NK-92 treated with Interleukin-12 subunit alpha and Interleukin-12 subunit beta, amount 100 ng/mL, for 24 hours (cell line): ENCODE measurements at regions not wholly inside any gene's neighbourhood (a gene's known extent, or its start where the extent isn't known, plus 50 kb on each side); places are given as distances from the start of the nearest gene placed in this dataset.

ENCODE experiments used
- DNase-seq: peaks from one replicate; lab custom pipeline; 2025; lab: John Stamatoyannopoulos, UW

GRCh38 chr6:120077489-120077888 is 727.9 kb upstream of the MAN1A1 start:
- no peak for DNase-seq

- DNase-seq = no peak
Measured at GRCh38 chr6:120058410-120058809, 708.8 kb upstream of the MAN1A1 start.

DNA sequence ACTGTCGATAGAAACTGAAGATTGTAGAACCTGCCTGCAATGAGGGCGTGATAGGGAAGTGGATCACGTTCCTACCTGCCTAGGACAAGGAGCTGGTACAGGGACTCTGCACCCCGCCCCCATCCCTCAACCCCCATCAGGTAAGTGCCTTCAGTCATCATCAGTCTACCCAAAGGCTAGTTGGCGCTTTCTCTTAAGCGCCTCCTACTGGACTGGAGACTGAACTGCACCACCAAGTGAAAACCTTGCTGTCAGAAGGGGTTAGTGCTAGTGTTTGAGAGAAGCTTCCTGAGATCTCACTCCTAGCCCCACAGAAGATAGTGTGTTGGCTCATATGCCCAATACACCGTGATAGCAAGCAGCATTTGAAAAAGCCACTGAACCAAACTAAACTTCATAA is 706.5 kb upstream of the MAN1A1 start:
- DNase-seq = no peak

GRCh38 chr6:120055071-120055470 is 705.5 kb upstream of the MAN1A1 start:
- DNase-seq = no peak

DNA sequence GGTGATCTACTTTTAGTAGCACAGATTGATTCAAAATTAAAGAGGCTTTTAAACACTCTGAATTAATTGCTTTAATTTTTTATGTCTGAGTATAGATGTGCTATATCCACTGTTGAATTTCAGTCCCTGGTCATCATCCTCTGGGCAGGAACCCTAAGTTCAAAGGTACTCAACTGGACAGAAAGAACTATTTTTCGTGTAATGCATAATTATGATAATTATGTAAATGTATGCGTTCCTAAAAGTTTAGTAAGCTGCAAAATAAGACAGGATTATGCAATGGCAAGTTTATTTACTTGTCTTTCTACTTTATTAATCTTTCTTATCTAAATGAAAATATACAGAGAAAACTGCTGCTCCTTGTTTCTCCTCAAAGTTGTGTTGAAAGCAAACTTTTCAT is 690.1 kb upstream of the MAN1A1 start:
- no peak for DNase-seq

DNA sequence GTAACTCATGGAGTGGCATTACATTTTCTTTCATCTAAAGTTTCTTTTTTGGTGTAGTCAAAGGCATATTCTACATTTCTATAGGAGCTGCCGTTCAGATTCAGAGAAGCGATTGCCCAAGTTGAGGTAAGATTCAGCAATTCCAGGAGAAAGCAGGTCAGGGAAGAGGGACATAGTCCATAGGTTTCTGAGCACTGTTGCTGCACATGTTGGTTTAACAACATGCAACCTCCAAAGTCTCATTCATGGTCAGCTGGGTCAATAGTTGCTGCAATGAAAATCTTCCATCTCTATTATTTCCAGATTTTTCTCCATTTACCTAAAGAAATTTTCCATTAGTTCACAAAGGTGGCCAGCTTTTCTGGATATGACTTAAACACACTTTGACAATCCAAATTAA is 682.3 kb upstream of the MAN1A1 start:
- no peak for DNase-seq

- no peak for DNase-seq
Measured at GRCh38 chr6:120026791-120027190, 677.2 kb upstream of the MAN1A1 start.

DNA sequence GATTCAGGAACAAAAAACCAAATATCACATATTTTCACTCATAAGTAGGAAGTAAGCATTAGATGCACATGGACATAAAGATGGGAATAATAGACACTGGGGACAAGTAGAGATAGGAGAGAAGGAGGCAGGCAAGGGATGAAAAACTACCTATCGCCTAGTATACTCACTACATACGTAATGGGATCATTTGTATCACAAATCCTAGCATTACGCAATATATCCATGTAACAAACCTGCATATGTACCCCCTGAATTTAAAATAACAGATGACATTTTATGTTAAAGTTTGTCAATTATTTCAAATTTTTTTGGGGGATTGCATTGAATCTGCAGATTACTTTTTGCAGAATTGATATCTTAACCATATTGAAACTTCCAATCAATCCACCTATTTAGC is 660.5 kb upstream of the MAN1A1 start:
- no peak for DNase-seq

GRCh38 chr6:120005292-120005976 is 655.9 kb upstream of the MAN1A1 start:
- DNase-seq = no peak

- no peak for DNase-seq
Measured at GRCh38 chr6:119986934-119987549, 637.5 kb upstream of the MAN1A1 start.

DNA sequence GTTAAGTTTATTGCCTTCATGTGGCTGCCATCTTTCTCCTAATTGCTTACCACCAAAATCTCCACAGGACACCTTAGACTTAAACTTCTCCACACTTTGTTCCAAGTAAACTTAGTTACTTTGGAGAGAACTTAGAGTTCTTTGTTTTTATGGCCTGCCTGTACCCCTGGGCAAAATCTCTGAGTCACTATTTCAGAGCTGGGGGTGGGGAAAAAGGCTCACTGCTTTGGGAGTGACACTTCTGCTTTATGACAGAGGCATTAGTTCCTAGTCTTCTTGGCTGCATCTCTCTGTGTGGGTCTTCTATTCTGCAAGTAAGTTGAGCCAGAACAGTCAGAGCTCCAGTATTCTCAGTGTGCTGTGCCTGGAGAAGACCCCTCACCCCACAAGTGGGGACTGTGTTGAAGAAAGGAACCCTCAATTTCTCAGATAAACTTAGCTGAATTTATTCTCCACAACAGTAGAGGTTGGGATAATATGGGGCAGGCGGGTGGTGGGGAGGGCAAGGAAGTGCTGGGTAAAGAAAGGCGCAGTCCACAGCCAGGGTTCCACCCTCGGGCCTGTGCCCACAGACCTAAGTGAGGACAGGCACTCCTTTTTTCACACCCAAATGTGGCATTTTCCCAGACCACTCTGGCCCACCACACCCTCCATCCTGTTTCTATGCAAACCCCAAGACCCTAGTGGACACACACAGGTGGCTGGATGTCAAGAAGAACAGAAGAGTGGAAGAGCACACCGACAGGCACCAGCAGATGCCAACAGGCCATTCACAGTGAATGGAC is 636.6 kb upstream of the MAN1A1 start:
- DNase-seq = no peak

GRCh38 chr6:119980802-119981201 is 631.2 kb upstream of the MAN1A1 start:
- DNase-seq = no peak

- DNase-seq = no peak
Measured at GRCh38 chr6:119979862-119980261, 630.3 kb upstream of the MAN1A1 start.

DNA sequence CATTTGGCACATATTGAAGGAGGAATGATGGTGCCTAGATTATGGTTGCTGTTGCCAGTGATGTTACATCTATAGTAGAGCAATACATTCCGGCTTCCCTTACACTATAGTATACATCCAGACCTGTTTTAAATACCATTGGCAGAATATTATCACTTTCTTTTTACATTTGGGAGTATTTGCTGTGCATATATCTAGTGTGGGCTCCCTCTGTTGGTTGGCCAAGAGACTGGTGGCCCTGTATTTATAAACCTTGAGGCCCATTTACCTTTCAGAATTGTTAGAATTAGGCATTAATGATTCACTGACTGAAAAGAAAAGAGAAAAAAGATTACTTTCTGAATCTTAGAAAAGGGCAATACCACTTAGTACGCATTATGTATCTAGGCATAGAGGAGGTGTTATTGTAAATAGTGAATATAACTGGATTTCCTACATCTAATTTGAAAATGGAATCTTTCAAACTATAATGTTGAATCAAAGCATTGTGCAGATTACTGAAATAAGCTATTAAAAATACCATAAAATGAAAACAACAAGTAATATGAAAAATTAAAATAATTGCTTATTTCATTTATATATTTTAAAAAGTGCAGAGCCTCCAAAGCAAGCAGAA is 628.8 kb upstream of the MAN1A1 start:
- no peak for DNase-seq

DNA sequence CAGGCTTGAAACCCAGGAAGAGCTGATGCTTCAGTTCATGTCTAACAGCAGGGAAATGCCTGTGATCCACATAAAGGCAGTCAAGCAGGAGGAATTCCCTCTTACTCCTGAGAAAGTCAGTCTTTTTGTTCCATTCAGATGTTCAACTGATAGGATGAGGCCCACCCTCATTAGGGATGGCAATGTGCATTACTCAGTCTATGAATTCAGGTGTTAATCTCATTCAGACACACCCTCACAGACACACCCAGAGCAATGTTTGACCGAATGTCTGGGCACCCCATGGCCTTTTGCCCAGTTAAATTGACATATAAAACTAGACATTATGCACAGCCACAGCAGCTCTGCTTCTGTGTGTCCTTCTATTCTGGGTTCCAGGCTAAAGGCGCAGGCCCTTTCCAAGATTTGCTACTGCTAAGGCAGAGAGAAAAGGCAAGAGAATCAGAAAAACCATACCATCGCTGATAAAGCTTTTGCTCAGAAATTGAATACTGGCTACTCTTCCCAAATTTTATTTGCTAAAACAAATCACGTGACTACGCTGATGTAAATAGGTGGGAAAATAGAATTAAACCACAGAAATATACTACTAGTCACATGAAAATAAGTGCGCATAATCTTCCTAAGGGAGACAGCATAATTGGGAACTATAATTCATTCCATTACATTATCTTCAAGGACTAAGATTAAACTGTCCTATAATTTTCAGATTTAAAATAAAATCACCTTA is 625.0 kb upstream of the MAN1A1 start:
- no peak for DNase-seq

GRCh38 chr6:119966484-119966883 is 616.9 kb upstream of the MAN1A1 start:
- DNase-seq = no peak

DNA sequence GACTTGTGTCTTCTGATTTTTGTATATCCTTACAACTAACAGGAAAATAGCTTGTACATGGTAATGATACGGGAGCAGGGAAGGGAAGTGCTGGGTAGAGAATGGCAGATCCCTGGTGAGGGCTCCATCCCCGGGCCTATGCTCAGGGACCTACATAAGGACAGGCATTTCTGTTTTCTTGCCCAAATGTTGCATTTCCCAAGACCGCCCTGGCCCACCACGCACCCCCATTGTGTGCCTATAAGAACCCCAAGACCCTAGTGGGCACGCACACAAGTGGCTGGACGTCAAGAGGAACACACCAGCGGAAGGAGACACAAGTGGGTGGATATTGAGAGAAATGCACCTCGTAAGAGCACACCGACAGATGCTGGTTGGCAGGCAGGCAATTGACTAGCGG is 616.3 kb upstream of the MAN1A1 start:
- no peak for DNase-seq

GRCh38 chr6:119965008-119965407 is 615.4 kb upstream of the MAN1A1 start:
- no peak for DNase-seq

GRCh38 chr6:119962505-119962904 is 612.9 kb upstream of the MAN1A1 start:
- no peak for DNase-seq

- no peak for DNase-seq
Measured at GRCh38 chr6:119961450-119961849, 611.9 kb upstream of the MAN1A1 start.

- no peak for DNase-seq
Measured at GRCh38 chr6:119960456-119960855, 610.9 kb upstream of the MAN1A1 start.

DNA sequence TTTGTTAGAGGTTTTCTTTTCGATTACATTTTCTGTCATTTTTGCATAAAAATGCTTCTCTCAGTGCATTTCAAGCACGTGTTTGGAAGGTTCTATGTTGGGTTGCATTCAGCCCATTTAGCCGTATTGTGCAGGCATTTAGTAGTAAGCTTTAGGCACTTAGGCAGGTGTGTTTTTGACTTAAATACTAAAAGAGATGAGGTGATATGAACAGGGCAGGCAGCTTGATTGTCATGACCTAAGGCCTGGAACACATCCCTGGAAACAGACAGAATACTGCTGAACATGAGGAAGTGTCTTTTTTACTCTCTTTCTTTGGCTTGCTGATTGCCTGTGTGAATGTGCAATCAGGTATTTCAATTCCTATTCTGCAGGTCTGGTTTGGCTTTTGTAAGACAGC is 610.5 kb upstream of the MAN1A1 start:
- DNase-seq = no peak
